Lower lobe of right lung (tissue), 2 donors: ENCODE measurements at regions not wholly inside any gene's neighbourhood (a gene's known extent, or its start where the extent isn't known, plus 50 kb on each side); places are given as distances from the start of the nearest gene placed in this dataset.

Experiments
- ATAC-seq, 2 donors: fragments of 200-7000 bp; cut with Tn5 transposase; one replicate each; pipeline ENCODE4 v1.9.1; 2020 to 2022; ENCODE audit warnings: mild to moderate bottlenecking in 2 of 2, moderate library complexity in 2 of 2
- DNase-seq: peaks from one replicate; pipeline ENCODE4 v3.0.0-alpha.2; 2020
- H3K27ac ChIP-seq: fragments of 200-600 bp; one replicate; pipeline ENCODE4 v1.8.0; 2022
- H3K27me3 ChIP-seq: fragments of 200-600 bp; one replicate; pipeline ENCODE4 v1.8.0; 2022; ENCODE audit warnings: low read depth
- H3K36me3 ChIP-seq: fragments of 200-600 bp; one replicate; pipeline ENCODE4 v1.8.0; 2022; ENCODE audit warnings: mild to moderate bottlenecking
- H3K4me1 ChIP-seq: fragments of 200-600 bp; one replicate; pipeline ENCODE4 v1.8.0; 2022
- H3K4me3 ChIP-seq: fragments of 200-600 bp; one replicate; pipeline ENCODE4 v1.8.0; 2022; ENCODE audit warnings: mild to moderate bottlenecking
- H3K9me3 ChIP-seq: fragments of 200-600 bp; one replicate; pipeline ENCODE4 v1.8.0; 2022
- CTCF ChIP-seq: fragments of 200-600 bp; IDR thresholded peaks from one replicate; pipeline ENCODE4 v1.8.0; 2022; ENCODE audit warnings: antibody characterized with exemption, mild to moderate bottlenecking
- intact Hi-C: fragments of 100-400 bp; cut with DNase I; formaldehyde crosslinking; loops from one replicate; pipeline ENCODE4 v1.11.0; 2022
- donor health status: DM: no; HTN: yes; CAD: no; lungs with severe emphysema.

GRCh38 chr4:17095771-17096170, 197.3 kb upstream of the LDB2 start:
- Histone ChIP-seq H3K9me3 (no peaks in the 10 kb centered on the region), H3K27me3 (no peaks in the 10 kb centered on the region), H3K4me1 (no peaks in the 10 kb centered on the region), H3K36me3 (no peaks in the 10 kb centered on the region), H3K4me3 (no peak overlapping the region), H3K27ac (no peak overlapping the region)
- intact Hi-C loops = no loop called here
- no peak for TF ChIP-seq CTCF
- no peak for ATAC-seq
- DNase-seq = no peak

- Histone ChIP-seq H3K27me3 (no peaks in the 10 kb centered on the region), H3K27ac (no peak overlapping the region), H3K4me3 (no peak overlapping the region), H3K36me3 (no peaks in the 10 kb centered on the region), H3K9me3 (no peaks in the 10 kb centered on the region), H3K4me1 (no peaks in the 10 kb centered on the region)
- TF ChIP-seq CTCF = no peak
- intact Hi-C loops = no loop called here
- ATAC-seq (no peak), DNase-seq (no peak)
Measured at GRCh38 chr4:17094876-17095210, 196.4 kb upstream of the LDB2 start.

- no peak for TF ChIP-seq CTCF
- Histone ChIP-seq H3K9me3 (no peaks in the 10 kb centered on the region), H3K27me3 (no peaks in the 10 kb centered on the region), H3K36me3 (no peaks in the 10 kb centered on the region), H3K4me1 (no peaks in the 10 kb centered on the region), H3K27ac (no peak overlapping the region), H3K4me3 (no peak overlapping the region)
- DNase-seq = no peak
- intact Hi-C loops = no loop called here
- ATAC-seq = no peak
Measured at GRCh38 chr4:17094159-17094875, 195.9 kb upstream of the LDB2 start.

DNA sequence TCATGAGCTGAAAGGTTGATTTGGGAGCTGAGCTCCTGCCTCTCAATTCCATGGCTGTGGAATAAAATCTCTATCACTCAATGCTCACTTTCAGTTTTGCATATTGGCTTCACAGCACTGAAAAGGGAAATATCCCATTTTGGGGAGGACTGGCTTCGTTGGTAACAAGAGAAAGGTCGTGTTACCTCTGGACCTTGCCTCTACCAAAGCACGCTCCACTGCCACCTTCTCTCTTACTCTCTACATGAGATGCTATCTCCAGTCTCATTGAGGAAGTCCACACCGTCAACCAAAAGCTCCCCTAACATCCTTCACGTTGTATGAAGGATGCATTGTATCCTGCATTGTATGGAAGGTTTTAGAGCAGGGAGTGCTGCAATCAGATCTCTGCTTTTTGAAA, 195.0 kb upstream of the LDB2 start:
- no peak for TF ChIP-seq CTCF
- Histone ChIP-seq H3K36me3 (no peaks in the 10 kb centered on the region), H3K4me1 (no peaks in the 10 kb centered on the region), H3K4me3 (no peak overlapping the region), H3K27ac (no peak overlapping the region), H3K9me3 (no peaks in the 10 kb centered on the region), H3K27me3 (no peaks in the 10 kb centered on the region)
- intact Hi-C loops = no loop called here
- ATAC-seq = no peak
- DNase-seq = no peak

GRCh38 chr4:17092736-17093437, 194.4 kb upstream of the LDB2 start:
- no peak for ATAC-seq
- Histone ChIP-seq H3K9me3 (no peaks in the 10 kb centered on the region), H3K4me3 (no peak overlapping the region), H3K27ac (no peak overlapping the region), H3K27me3 (no peaks in the 10 kb centered on the region), H3K4me1 (no peaks in the 10 kb centered on the region), H3K36me3 (no peaks in the 10 kb centered on the region)
- TF ChIP-seq CTCF = no peak
- DNase-seq = no peak
- intact Hi-C loops = no loop called here
